HG03097 (cell line): ENCODE measurements at regions not wholly inside any gene's neighbourhood (a gene's known extent, or its start where the extent isn't known, plus 50 kb on each side); places are given as distances from the start of the nearest gene placed in this dataset.
"Not testable (repeated sequence)": the region's sequence is repeated elsewhere in the genome, so short reads cannot be mapped to it uniquely, and the experiment has no call there.

Source experiments
- ATAC-seq: cut with Tn5 transposase; IDR thresholded peaks from one replicate; pipeline ENCODE4 v1.9.1; 2021; ENCODE audit not compliant: unreplicated experiment, low FRiP score

DNA sequence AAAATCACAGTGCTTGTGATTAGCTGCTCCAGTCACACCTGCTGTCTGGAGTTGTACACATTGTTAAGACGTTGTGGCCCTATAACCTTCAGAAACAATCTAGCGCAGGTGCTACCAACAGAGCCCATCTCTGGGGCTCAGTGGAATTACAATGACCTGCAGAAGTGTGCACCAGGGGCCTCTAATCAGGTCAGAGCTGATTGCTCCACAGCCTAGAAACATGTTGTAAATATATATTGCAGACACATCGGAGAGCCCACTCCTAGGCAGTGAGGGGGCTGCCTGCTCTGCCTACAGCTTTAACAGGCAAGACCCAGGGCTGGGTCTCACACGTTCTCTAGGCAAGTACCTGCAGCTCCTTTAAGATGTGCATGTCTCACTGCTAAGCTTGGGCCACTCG is 302.0 kb downstream of the SIPA1L2 start:
- ATAC-seq: no peak

DNA sequence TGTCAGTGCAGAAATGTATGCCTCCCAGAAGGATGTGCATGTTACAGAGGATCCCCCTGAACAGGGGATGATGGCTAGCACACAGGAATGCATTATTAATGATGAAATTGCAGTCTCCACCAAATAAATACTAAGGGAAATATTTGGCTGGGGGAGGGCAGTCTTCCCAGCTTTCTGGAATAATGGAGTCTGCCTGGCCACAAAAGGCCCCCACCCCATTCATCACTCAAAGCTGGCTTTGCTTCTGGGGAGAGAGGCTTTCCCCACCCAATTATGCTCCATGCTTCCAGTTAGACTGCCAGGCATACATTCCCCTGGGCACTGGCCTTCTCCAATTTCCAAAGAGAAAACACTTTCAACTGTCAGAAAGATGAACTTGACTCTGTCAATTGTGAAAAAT is 302.7 kb downstream of the SIPA1L2 start:
- ATAC-seq: no peak

DNA sequence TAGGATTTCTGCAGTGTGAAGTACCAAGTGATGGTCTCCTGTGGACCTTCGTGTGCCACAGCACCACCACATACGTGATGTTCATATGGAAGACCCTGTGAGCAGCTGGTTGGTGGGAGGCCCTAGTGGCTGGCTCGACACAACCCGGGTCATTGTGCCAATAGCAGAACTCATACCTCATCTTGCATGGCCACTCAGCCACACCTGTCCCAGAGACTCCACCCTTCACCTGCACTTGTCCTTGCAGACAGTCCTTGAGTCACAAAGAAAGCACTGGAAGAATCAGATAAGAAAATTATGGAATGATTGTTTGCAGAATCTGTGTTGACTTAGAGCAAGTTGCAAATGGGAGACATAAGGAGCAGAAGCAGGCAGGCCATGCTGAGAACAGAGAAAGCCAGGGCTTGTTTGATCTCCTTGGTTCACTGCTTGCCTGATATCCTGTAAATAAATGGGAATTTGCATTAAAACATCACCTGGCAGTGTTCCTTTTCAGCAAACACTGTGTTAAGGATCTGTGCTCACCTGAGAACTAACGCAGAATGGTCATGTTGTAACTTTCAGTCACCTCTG is 307.7 kb downstream of the SIPA1L2 start:
- no peak for ATAC-seq

GRCh38 chr1:232319518-232320210 is 310.3 kb downstream of the SIPA1L2 start:
- ATAC-seq: no peak

- no peak for ATAC-seq
Measured at GRCh38 chr1:232319072-232319471, 310.9 kb downstream of the SIPA1L2 start.

GRCh38 chr1:232318143-232318542 is 311.8 kb downstream of the SIPA1L2 start:
- no peak for ATAC-seq

GRCh38 chr1:232317350-232317749 is 312.6 kb downstream of the SIPA1L2 start:
- no peak for ATAC-seq

DNA sequence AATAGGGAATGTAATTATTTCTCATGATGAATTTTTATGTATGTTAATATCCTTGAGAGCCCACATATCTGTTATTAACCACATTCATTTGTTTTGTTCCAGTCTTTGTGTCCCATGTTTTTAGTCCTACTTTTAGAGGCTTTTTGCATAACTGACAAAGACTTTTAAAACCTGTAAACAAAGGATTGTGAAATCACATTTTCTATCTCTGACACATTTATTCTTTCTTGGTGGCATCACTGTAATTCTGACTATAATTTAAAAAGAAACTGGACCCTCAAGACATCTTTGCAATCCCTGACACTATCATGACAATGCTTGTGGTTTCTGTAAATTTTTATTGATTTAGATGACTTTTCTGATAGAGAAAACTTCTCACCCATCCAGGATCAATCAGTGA is 313.1 kb downstream of the SIPA1L2 start:
- ATAC-seq: no peak

DNA sequence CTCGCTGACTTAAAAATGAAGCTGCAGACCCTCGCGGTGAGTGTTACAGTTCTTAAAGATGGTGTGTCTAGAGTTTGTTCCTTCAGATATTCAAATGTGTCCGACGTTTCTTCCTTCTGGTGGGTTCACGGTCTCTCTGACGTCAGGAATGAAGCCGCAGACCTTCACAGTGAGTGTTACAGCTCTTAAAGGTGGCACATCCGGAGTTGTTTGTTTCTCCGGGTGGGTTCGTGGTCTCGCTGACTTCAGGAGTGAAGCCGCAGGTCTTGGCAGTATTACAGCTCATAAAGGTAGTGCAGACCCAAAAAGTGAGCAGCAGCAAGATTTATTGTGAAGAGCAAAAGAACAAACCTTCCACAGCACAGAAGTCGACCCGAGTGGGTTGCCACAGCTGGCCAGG is 316.1 kb downstream of the SIPA1L2 start:
- ATAC-seq: not testable (repeated sequence)

DNA sequence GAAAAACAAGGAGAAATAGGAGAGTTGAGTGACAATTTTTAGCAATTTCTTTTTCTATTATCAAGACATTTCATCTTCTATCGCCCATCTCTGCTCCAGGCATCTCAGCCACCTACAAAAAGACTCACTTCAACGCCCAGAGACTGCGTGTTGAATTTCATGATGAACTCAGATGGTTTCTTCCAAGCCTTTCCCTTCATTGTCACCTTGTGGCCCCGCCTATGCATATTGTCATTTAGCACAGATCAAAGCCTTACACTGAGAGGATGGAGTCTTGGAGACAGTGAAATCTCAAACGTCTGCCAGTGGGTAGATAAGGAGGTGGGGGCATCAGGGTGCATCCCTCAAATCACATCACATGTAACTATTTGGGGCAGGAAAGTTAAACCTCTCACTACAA is 319.4 kb downstream of the SIPA1L2 start:
- ATAC-seq: no peak

GRCh38 chr1:232308616-232309015 is 321.3 kb downstream of the SIPA1L2 start:
- ATAC-seq: no peak

DNA sequence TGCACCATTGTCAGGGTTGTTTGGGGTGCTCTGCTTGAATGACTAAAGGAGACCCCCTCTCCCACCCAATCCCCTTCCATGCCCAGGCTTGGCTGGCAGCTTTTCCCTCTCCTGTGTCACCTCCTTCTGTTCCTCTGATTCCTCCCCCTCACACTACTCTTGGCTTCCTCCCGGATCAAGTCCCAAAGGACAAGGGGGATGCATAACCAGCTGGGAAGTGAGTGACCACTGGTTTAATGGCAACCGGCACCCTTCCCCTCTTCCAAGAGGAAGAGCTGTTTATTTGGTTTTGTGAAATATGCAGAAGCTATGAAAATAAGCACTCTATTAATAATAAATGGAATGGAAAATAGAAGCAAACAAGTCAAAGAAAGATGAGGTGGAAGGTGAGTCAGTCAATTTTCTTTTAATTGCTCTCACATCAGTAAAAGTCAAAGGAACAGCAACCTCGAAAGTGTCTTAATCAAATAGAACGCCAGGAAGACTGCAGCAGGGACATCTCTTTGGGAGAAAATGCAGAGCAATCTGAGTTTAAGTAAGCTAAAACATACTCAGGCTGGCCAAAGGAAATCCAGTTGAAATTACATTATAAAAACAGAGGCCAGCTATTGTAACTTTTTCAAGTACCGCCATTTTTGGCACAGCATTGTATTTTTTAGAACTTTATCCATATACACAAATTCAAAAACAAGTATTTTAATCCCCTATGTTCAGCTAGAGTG is 322.5 kb downstream of the SIPA1L2 start:
- no peak for ATAC-seq

GRCh38 chr1:232306269-232306961 is 323.5 kb downstream of the SIPA1L2 start:
- no peak for ATAC-seq

DNA sequence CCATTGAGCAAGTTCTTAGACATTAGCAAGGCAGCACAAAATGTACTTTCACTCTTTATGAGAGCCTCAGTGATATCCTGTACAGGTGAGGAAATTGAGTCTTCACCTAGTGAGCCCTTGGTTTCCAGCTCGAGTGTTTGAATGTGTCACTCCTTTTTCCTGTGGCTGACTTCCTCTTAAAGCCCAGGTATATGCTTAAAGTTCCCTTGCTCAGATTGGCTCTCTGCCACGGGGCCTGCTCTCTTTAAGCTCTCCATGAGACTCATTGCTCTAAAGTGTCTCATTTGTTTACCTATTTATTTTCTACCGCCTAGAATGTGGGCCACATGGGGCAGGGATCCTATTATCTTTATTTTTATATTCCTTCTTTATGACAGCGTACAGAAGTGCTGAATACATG is 324.9 kb downstream of the SIPA1L2 start:
- ATAC-seq: no peak

- ATAC-seq: no peak
Measured at GRCh38 chr1:232303222-232303620, 326.7 kb downstream of the SIPA1L2 start.

DNA sequence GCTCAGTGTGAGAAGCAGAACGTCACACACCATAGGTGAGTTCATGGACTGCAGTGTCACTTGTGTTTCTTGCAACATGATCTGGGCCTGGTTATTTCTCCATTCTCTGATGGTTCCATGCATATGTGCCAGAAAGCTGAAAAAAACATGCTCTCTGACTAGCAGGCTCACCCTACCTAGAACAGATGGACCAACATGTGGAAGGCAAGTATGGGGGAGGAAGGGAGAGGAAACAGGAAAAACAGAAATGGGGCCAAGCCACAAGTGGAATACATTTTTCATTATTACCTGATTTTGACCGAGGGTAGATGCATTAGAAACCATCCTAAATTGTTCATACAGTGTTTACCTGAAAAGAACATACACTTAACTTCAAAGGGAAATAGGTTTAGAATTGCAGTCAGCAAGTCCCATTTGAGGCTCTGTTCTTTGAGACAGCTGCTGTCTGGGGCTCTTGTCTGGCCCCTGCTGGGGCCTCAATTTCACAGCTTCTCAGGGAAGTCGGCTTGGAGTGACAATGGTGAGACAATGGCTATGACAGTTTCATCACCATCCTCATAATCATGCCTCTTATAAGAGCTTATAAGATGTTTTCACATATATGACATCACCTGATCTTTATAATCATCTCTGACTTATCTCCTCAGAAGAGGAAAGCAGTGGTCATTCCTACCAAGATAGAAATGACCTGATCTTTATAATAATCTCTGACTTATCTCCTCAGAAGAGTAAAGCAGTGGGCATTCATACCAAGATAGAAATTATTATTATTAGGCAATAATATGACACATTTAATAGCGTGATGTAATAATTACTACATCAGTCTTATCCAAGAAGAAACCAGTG is 327.3 kb downstream of the SIPA1L2 start:
- ATAC-seq: no peak

DNA sequence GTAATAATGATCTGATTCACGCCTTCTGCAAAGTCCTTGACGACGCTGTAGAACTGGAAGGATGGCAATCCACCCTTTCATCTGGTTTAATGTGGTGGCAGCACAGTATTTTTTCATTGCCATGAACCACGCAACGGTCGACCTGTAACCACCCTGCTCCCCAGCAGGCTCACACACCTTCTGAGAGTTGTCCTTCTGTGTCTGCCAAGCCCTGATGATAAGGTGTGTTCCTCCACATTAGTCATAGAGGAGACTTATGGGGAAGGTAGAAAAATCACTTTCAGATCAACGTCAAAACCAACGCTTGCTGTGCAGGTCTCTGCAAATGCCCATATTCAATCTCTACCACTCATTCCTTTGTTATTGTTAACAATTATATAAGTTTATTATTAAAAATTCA is 328.7 kb downstream of the SIPA1L2 start:
- ATAC-seq: no peak

- no peak for ATAC-seq
Measured at GRCh38 chr1:232300466-232300865, 329.5 kb downstream of the SIPA1L2 start.

DNA sequence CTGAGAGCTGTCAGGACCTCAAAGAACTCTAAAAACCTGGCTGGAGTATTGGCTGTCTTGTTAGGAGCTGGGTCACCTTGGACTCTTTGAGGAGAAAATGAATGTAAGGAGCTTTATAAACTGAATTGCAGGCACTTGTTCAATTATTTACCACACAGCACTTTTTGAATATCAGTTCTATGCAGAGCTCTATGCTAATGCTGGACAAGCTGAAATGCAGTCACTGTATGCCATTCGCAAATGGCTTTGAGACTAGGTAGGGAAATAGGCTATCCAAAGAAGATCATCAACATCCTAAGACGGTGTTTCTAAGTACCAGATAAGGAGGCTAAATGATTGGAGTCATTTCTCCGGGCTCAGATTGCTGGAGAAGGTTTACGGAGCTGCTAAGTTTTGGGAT is 333.5 kb downstream of the SIPA1L2 start:
- no peak for ATAC-seq

DNA sequence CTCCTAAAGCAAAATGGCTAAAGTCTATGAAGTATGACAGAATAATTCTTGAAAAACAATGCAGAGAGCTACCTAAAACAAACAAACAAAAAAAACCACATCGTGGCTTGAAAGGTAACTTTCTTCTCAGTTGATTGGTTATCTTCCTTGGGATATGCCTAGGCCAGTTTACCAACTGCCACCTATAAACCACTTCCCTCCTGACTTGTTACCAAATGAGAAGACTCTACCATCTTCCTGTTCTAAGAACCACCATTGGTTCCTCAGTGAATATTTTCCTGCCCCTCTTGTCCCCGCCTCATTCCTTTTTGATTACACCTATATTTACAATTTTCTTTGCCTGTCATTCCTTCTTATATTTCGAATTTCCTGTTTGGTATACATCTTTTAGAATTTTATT is 336.6 kb downstream of the SIPA1L2 start:
- no peak for ATAC-seq

DNA sequence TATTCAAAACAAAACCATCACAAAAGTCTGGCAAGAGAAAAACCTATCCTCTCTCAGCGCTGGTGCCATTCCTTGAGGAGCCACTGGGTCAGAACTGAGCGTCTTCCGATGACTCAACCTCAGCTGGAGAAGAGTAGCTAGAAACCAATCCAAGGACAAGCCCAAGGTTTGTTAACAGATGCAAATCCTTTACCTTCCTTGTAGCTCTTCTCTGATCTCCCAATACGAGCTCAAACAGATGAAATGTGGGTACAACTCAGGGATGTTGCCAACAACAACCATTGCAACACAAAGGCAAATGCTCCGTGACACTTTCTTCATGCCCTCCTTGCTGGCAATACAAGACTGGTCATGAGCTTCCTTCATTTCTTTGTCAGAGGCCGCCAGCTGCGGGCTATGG is 337.1 kb downstream of the SIPA1L2 start:
- ATAC-seq: no peak
